GM12878 (cell line): ENCODE measurements at regions not wholly inside any gene's neighbourhood (a gene's known extent, or its start where the extent isn't known, plus 50 kb on each side); places are given as distances from the start of the nearest gene placed in this dataset.

Experiments used
- ATAC-seq: fragments of 200-7000 bp; cut with Tn5 transposase; 3 replicates; pipeline ENCODE4 v1.9.1; 2020; ENCODE audit warnings: mild to moderate bottlenecking, moderate library complexity
- BruUV-seq: library from RNA; stranded (reverse); fragments of 400-500 nt; replicated peaks from 2 replicates; lab custom pipeline; 2021; lab: Mats Ljungman, UMichigan
- CTCF ChIA-PET: fragments of 300-600 bp; sonication (Branson Sonifier 250); formaldehyde crosslinking; extraction: SDS; loops from one replicate; lab custom pipeline; 2021; ENCODE audit warnings: inconsistent platforms; lab: Yijun Ruan, JAX
- POLR2A ChIA-PET: fragments of 350-600 bp; formaldehyde crosslinking; extraction: SDS; loops from one replicate; lab custom pipeline; 2021; ENCODE audit warnings: inconsistent platforms; lab: Charles Lee
- RAD21 ChIA-PET: fragments of 300-600 bp; sonication (Branson Sonifier 250); formaldehyde crosslinking; loops from one replicate; lab custom pipeline; 2023; ENCODE audit warnings: antibody characterized with exemption; ENCODE audit not compliant: unreplicated experiment; lab: Charles Lee
- SMC1A ChIA-PET: fragments of 300-600 bp; sonication (Branson Sonifier 250); formaldehyde crosslinking; loops from one replicate; lab custom pipeline; 2023; ENCODE audit not compliant: unreplicated experiment, uncharacterized antibody; lab: Charles Lee
- DNase-seq: peaks from one replicate; pipeline ENCODE4 v3.0.0-alpha.2; 2011; ENCODE audit warnings: low read depth, low spot score
- FAIRE-seq: peaks from 3 replicates; lab custom pipeline; 2011; peaks lifted over from hg19 to GRCh38; lab: Jason Lieb, UNC
- H2AFZ ChIP-seq: 2 replicates; pipeline ENCODE4 v1.6.0; 2011; ENCODE audit warnings: low read depth, low read length, control low read depth; ENCODE audit not compliant: control insufficient read depth
- H3K27ac ChIP-seq: 2 replicates; pipeline ENCODE4 v1.5.1; 2011; ENCODE audit warnings: control low read depth; ENCODE audit not compliant: control insufficient read depth, insufficient read depth
- H3K27me3 ChIP-seq, 2 experiments: replicated peaks in 1 of 2; 2 replicates each; pipeline versions ENCODE4 v1.6.0 to v1.6.1; 2011; ENCODE audit warnings: low read length in 1 of 2; ENCODE audit not compliant: control insufficient read depth in 2 of 2, insufficient read depth in 2 of 2
- H3K36me3 ChIP-seq, 2 experiments: 2 replicates each; pipeline ENCODE4 v1.5.1; 2011; ENCODE audit warnings: low read length in 1 of 2; ENCODE audit not compliant: control insufficient read depth in 2 of 2, insufficient read depth in 2 of 2
- H3K4me1 ChIP-seq: 2 replicates; pipeline ENCODE4 v1.6.1; 2011; ENCODE audit warnings: mild to moderate bottlenecking, low read length, moderate library complexity, mixed read lengths; ENCODE audit not compliant: control insufficient read depth, insufficient read depth
- H3K4me2 ChIP-seq: 2 replicates; pipeline ENCODE4 v1.6.0; 2011; ENCODE audit warnings: control low read depth; ENCODE audit not compliant: control insufficient read depth, insufficient read depth
- H3K4me3 ChIP-seq: fragments of 200-600 bp; sonication (generic); 2 replicates; pipeline ENCODE4 v1.5.1; 2016
- H3K79me2 ChIP-seq: 2 replicates; pipeline ENCODE4 v1.6.0; 2011; ENCODE audit warnings: low read length; ENCODE audit not compliant: control insufficient read depth, insufficient read depth
- H3K9ac ChIP-seq: 2 replicates; pipeline ENCODE4 v1.8.0; 2011; ENCODE audit warnings: low read length, control low read depth, mixed read lengths; ENCODE audit not compliant: control insufficient read depth, insufficient read depth
- H3K9me3 ChIP-seq: replicated peaks from 3 replicates; pipeline ENCODE4 v1.5.1; 2011; ENCODE audit warnings: mild to moderate bottlenecking, low read length; ENCODE audit not compliant: control insufficient read depth, insufficient read depth
- H4K20me1 ChIP-seq: 2 replicates; pipeline ENCODE4 v1.6.0; 2011; ENCODE audit not compliant: control insufficient read depth, insufficient read depth
- WGBS: methylation state at CpG from one replicate; pipeline ENCODE4 v1.1.6; 2016; ENCODE audit warnings: low lambda C conversion rate; ENCODE audit not compliant: insufficient replicate concordance, insufficient coverage; ENCODE audit errors: missing lambda C conversion rate; 5-methylcytosine and 5-hydroxymethylcytosine counted together
- in situ Hi-C: fragments of 300-500 bp; cut with MboI; formaldehyde crosslinking; loops from 9 replicates; pipeline ENCODE4 v1.14.3; 2018; ENCODE audit warnings: mixed read lengths
- intact Hi-C: fragments of 100-400 bp; cut with micrococcal nuclease; formaldehyde crosslinking; loops from one replicate; pipeline ENCODE4 v1.14.2; 2022; ENCODE audit not compliant: unreplicated experiment
- TF ChIP-seq, protein P1 (sequence below), 3 experiments: IDR thresholded peaks in 2 of 3; conservative IDR thresholded peaks in 1 of 3; 2 replicates each; pipeline ENCODE4 v1.5.1; 2011; ENCODE audit warnings: low read depth in 3 of 3, low read length in 3 of 3, mild to moderate bottlenecking in 3 of 3, control low read depth in 2 of 3, moderate library complexity in 2 of 3, inconsistent platforms in 1 of 3, mixed read lengths in 1 of 3; ENCODE audit not compliant: control insufficient read depth in 2 of 3, insufficient read depth in 1 of 3; ENCODE audit errors: extremely low read depth in 1 of 3
- TF ChIP-seq, protein P2 (sequence below): fragments of 450-650 bp; formaldehyde crosslinking; IDR thresholded peaks from 2 replicates; pipeline ENCODE4 v1.5.0; 2022; ENCODE audit warnings: mild to moderate bottlenecking, missing genetic modification characterization

DNA sequence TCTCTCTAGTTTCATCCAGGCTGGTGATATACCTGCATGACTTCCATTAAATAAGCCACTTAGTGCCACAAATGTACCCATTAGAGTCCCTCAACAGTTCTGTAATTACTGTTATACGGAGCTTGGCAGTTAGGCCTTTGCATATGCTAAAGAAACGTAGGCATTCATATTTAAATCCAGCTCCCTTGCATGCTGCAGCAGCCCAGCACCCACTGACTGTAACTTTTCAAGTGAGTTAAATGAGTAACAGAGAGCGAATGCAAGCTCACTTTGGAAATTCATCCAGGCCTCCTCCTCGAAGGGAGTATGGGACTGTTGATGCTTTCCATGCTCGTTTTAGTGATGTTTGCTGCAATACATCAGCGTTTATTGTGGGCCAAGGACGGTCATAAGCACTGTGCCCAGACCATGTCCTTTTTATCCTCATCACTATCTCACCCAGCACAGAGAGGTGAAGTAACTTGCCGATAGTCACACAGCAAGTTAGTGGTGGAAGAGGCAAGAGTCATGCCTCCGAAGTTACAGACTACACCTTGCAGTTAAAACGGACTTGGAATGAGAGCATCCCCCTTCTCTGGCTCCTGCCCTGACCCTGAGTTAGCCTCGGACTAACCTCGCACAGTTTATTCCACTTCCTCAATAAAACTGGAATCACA, 179.4 kb upstream of the PDE10A start:
- intact Hi-C loops (no loop called here), in situ Hi-C loops (no loop called here)
- CTCF ChIA-PET, result interaction anchor here (1.2 to 3.5 kb wide), 4 partner anchors 8 to 405 kb away, joined by 3 to 16 read pairs (median 6); no protein-coding TSS in a partner anchor
- TF ChIP-seq, protein P1, sequence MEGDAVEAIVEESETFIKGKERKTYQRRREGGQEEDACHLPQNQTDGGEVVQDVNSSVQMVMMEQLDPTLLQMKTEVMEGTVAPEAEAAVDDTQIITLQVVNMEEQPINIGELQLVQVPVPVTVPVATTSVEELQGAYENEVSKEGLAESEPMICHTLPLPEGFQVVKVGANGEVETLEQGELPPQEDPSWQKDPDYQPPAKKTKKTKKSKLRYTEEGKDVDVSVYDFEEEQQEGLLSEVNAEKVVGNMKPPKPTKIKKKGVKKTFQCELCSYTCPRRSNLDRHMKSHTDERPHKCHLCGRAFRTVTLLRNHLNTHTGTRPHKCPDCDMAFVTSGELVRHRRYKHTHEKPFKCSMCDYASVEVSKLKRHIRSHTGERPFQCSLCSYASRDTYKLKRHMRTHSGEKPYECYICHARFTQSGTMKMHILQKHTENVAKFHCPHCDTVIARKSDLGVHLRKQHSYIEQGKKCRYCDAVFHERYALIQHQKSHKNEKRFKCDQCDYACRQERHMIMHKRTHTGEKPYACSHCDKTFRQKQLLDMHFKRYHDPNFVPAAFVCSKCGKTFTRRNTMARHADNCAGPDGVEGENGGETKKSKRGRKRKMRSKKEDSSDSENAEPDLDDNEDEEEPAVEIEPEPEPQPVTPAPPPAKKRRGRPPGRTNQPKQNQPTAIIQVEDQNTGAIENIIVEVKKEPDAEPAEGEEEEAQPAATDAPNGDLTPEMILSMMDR (IDR thresholded peaks at IDR 0.05 in 2 of 3, conservative IDR thresholded peaks at IDR 0.05 in 1 of 3; ENCODE audit: control insufficient read depth in 2 of 3, extremely low read depth in 1 of 3, insufficient read depth in 1 of 3, low read depth in 3 of 3, low read length in 3 of 3), result no peak
- TF ChIP-seq, protein P2, sequence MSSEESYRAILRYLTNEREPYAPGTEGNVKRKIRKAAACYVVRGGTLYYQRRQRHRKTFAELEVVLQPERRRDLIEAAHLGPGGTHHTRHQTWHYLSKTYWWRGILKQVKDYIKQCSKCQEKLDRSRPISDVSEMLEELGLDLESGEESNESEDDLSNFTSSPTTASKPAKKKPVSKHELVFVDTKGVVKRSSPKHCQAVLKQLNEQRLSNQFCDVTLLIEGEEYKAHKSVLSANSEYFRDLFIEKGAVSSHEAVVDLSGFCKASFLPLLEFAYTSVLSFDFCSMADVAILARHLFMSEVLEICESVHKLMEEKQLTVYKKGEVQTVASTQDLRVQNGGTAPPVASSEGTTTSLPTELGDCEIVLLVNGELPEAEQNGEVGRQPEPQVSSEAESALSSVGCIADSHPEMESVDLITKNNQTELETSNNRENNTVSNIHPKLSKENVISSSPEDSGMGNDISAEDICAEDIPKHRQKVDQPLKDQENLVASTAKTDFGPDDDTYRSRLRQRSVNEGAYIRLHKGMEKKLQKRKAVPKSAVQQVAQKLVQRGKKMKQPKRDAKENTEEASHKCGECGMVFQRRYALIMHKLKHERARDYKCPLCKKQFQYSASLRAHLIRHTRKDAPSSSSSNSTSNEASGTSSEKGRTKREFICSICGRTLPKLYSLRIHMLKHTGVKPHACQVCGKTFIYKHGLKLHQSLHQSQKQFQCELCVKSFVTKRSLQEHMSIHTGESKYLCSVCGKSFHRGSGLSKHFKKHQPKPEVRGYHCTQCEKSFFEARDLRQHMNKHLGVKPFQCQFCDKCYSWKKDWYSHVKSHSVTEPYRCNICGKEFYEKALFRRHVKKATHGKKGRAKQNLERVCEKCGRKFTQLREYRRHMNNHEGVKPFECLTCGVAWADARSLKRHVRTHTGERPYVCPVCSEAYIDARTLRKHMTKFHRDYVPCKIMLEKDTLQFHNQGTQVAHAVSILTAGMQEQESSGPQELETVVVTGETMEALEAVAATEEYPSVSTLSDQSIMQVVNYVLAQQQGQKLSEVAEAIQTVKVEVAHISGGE (CRISPR knock-in tag), result no peak
- RAD21 ChIA-PET, result no interaction called here
- peaks cover 0 to 13% of the 10 kb centered on the region in 2 experiments; a peak in 3 of 4 replicates for H3K27me3 ChIP-seq
- no peaks in the 10 kb centered on the region for H3K4me1 ChIP-seq
- H3K9me3 ChIP-seq, result no peaks in the 10 kb centered on the region
- BruUV-seq, result no TSS peak
- no peaks in the 10 kb centered on the region for H4K20me1 ChIP-seq
- no peak overlapping the region for H3K9ac ChIP-seq
- SMC1A ChIA-PET, result interaction anchor here (0.6 to 2.3 kb wide), 5 partner anchors 8 to 1395 kb away, joined by 3 to 8 read pairs (median 3); no protein-coding TSS in a partner anchor
- DNase-seq (no peak), FAIRE-seq (no peak), ATAC-seq (no peak)
- no peak overlapping the region for H3K27ac ChIP-seq
- no peaks in the 10 kb centered on the region for H3K36me3 ChIP-seq
- no peak overlapping the region for H3K4me3 ChIP-seq
- POLR2A ChIA-PET, result no interaction called here
- no peaks in the 10 kb centered on the region for H3K79me2 ChIP-seq
- H3K4me2 ChIP-seq, result no peak overlapping the region
- no peak overlapping the region for H2AFZ ChIP-seq
- 18% methylated on average over 12 of the region's 12 CpGs for WGBS
